ENCODE measurements at regions not wholly inside any gene's neighbourhood (a gene's known extent, or its start where the extent isn't known, plus 50 kb on each side); places are given as distances from the start of the nearest gene placed in this dataset.

GRCh38 chr7:35468606-35469005 lies 214.7 kb upstream of the TBX20 start:
- no peak for TF ChIP-seq RAD21 (IDR thresholded peaks at IDR 0.05; ENCODE audit: low read depth)
- no peak for TF ChIP-seq TEAD4 (IDR thresholded peaks at IDR 0.05)
- TF ChIP-seq REST (IDR thresholded peaks at IDR 0.05; ENCODE audit: low read depth) = no peak
- no peak for TF ChIP-seq EP300 (IDR thresholded peaks at IDR 0.05; ENCODE audit: borderline replicate concordance)
- TF ChIP-seq CEBPB (IDR thresholded peaks at IDR 0.05) = no peak
- no peak for TF ChIP-seq CREB1 (IDR thresholded peaks at IDR 0.05; ENCODE audit: low read depth)
